Ishikawa (cell line): ENCODE measurements at regions not wholly inside any gene's neighbourhood (a gene's known extent, or its start where the extent isn't known, plus 50 kb on each side); places are given as distances from the start of the nearest gene placed in this dataset.

Experiments
- CEBPB ChIP-seq: IDR thresholded peaks from 2 replicates; pipeline ENCODE4 v1.6.1; 2012
- CREB1 ChIP-seq: IDR thresholded peaks from 2 replicates; pipeline ENCODE4 v1.6.1; 2012; ENCODE audit warnings: low read depth
- EGR1 ChIP-seq: IDR thresholded peaks from 2 replicates; pipeline ENCODE4 v1.6.1; 2012
- EP300 ChIP-seq: IDR thresholded peaks from 2 replicates; pipeline ENCODE4 v1.6.1; 2012; ENCODE audit warnings: borderline replicate concordance
- FOXM1 ChIP-seq: IDR thresholded peaks from 2 replicates; pipeline ENCODE4 v1.6.1; 2012; ENCODE audit warnings: low read depth, borderline replicate concordance
- NFIC ChIP-seq: IDR thresholded peaks from 2 replicates; pipeline ENCODE4 v1.6.1; 2012
- RAD21 ChIP-seq: IDR thresholded peaks from 2 replicates; pipeline ENCODE4 v1.6.1; 2012; ENCODE audit warnings: low read depth
- REST ChIP-seq: IDR thresholded peaks from 2 replicates; pipeline ENCODE4 v1.6.1; 2012; ENCODE audit warnings: low read depth, mild to moderate bottlenecking
- TAF1 ChIP-seq: IDR thresholded peaks from 2 replicates; pipeline ENCODE4 v1.6.1; 2012; ENCODE audit warnings: low read depth, mild to moderate bottlenecking
- TCF12 ChIP-seq: IDR thresholded peaks from 2 replicates; pipeline ENCODE4 v1.6.1; 2012; ENCODE audit warnings: low read depth
- TEAD4 ChIP-seq: IDR thresholded peaks from 2 replicates; pipeline ENCODE4 v1.6.1; 2012
- YY1 ChIP-seq: IDR thresholded peaks from 2 replicates; pipeline ENCODE4 v1.6.1; 2012; ENCODE audit warnings: low read depth
- ZBTB7A ChIP-seq: IDR thresholded peaks from 2 replicates; pipeline ENCODE4 v1.6.1; 2012; ENCODE audit warnings: low read depth
- TF ChIP-seq, protein P1 (sequence below): IDR thresholded peaks from 2 replicates; pipeline ENCODE4 v1.6.1; 2012
- TF ChIP-seq, protein P2 (sequence below): IDR thresholded peaks from 2 replicates; pipeline ENCODE4 v1.6.1; 2012

DNA sequence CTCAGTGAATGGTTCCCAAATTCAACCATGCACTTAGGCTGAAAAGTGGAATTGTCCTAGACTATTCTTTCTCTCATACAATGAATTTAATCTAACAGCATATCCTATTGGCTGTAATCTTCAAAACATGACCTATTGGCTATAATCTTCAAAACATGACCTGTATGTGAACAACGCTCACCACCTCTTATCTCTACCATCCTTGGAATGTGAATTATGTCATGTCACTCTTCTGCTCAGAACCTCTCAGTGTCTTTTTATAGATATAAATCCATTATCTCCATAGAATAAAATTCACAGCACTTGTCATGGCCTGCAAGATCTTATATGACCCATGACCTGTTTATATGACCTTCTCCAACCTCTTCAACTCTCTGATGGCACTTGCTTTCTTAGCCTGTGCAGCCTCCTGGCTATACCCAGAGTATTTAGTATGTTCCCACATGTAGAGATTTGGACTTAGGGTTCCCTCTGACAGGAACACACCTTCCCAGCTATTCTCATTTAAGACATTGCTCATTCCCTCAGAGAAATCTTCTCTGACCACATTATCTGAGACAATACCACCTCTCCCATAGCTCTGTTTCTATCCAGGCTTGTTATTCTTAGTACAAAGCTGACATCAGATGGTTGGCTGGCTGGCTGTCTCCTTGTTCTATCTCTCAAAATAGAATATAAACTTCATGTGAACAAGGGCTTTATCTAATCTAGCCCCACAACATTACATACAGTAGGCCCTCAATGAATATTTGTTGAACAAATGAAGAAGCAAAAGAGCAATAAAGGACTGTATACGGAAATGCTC is 275.0 kb upstream of the PREP start:
- TF ChIP-seq YY1: no peak
- TF ChIP-seq FOXM1: no peak
- no peak for TF ChIP-seq TCF12
- no peak for TF ChIP-seq EGR1
- no peak for TF ChIP-seq TAF1
- TF ChIP-seq, protein P1, sequence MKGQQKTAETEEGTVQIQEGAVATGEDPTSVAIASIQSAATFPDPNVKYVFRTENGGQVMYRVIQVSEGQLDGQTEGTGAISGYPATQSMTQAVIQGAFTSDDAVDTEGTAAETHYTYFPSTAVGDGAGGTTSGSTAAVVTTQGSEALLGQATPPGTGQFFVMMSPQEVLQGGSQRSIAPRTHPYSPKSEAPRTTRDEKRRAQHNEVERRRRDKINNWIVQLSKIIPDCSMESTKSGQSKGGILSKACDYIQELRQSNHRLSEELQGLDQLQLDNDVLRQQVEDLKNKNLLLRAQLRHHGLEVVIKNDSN: no peak
- no peak for TF ChIP-seq CEBPB
- no peak for TF ChIP-seq NFIC
- TF ChIP-seq EP300: no peak
- TF ChIP-seq ZBTB7A: no peak
- no peak for TF ChIP-seq REST
- no peak for TF ChIP-seq TEAD4
- TF ChIP-seq CREB1: no peak
- TF ChIP-seq RAD21: no peak
- TF ChIP-seq, protein P2, sequence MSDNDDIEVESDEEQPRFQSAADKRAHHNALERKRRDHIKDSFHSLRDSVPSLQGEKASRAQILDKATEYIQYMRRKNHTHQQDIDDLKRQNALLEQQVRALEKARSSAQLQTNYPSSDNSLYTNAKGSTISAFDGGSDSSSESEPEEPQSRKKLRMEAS: no peak

GRCh38 chr6:105676857-105677256 is 274.0 kb upstream of the PREP start:
- TF ChIP-seq YY1 (no peak), REST (no peak), TEAD4 (no peak), ZBTB7A (no peak), RAD21 (no peak), FOXM1 (no peak), EP300 (no peak), TCF12 (no peak), EGR1 (no peak), CEBPB (no peak), TAF1 (no peak)
- TF ChIP-seq, protein P1: no peak

DNA sequence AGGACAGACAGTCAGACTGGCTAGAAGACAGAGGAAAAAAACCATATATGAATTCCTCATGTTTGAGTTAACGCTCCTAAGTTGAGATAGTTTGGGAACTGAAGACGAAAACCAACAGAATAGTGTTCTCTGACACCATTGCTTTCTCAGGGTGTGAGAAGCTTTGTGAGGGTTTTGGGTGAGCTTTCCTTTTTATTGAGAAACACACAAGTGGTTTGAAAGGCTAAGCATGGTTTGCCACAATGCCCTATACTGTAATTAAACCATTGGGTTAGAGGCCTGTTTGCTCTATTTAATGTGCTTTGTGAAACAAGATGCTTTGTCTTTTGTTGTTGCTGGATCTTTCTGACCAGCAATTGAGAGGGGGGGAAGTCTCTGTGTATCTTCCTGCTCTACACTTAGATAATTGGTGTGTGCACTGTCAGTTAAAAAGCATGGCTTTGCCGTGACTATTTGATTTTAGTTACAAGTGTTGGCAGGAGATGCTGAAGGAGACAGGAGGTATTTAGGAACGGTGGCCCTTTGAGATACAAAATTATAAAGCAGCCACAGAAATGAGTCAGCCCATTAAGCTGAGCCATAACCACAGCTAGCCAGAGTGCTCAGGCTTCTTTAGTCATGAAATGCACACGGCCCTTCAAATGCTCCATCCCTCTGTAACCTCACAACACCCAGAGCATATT is 273.0 kb upstream of the PREP start:
- no peak for TF ChIP-seq EP300
- TF ChIP-seq CEBPB: no peak
- no peak for TF ChIP-seq ZBTB7A
- TF ChIP-seq EGR1: no peak
- TF ChIP-seq, protein P2: no peak
- TF ChIP-seq CREB1: no peak
- TF ChIP-seq RAD21: no peak
- TF ChIP-seq, protein P1: no peak
- no peak for TF ChIP-seq NFIC
- TF ChIP-seq YY1: no peak
- TF ChIP-seq REST: no peak
